ENCODE measurements at regions not wholly inside any gene's neighbourhood (a gene's known extent, or its start where the extent isn't known, plus 50 kb on each side); places are given as distances from the start of the nearest gene placed in this dataset.

- no peak for TF ChIP-seq CTCF (conservative IDR thresholded peaks at IDR 0.05 in 1 of 2, IDR thresholded peaks at IDR 0.05 in 1 of 2; ENCODE audit: low read depth in 1 of 2, low read length in 2 of 2)
- TF ChIP-seq EZH2 (IDR thresholded peaks at IDR 0.05; ENCODE audit: low read length, missing control alignments) = no peak
Measured at GRCh38 chr6:18053555-18054445, 66.4 kb upstream of the KIF13A start.
